ENCODE measurements at regions not wholly inside any gene's neighbourhood (a gene's known extent, or its start where the extent isn't known, plus 50 kb on each side); places are given as distances from the start of the nearest gene placed in this dataset.

GRCh38 chr5:2251298-2251697 lies 368.6 kb upstream of the IRX4 start:
- dilution Hi-C loops (cut with MboI; ENCODE audit: extremely low pct_ligation_motif_present, low sequenced_read_pairs) (no loop called here), intact Hi-C loops (cut with micrococcal nuclease) (no loop called here)
- no TSS peak for BruUV-seq (replicated peaks)
- Histone ChIP-seq H3K79me2 (ENCODE audit: control insufficient read depth, insufficient read depth, low read length) (no peaks in the 10 kb centered on the region), H3K9me1 (replicated peaks; ENCODE audit: control insufficient read depth, extremely low read depth, insufficient read depth, low read length) (no peaks in the 10 kb centered on the region), H3K4me3 (replicated peaks in 1 of 3; ENCODE audit: insufficient read depth in 1 of 3, low read depth in 1 of 3, low read length in 3 of 3) (no peak overlapping the region), H3K27me3 (ENCODE audit: control insufficient read depth in 2 of 2, insufficient read depth in 2 of 2, low read length in 2 of 2) (no peaks in the 10 kb centered on the region), H3K27ac (ENCODE audit: insufficient read depth, low read depth, low read length) (no peak overlapping the region), H3K9ac (replicated peaks; ENCODE audit: extremely low read depth, insufficient read depth, low read length) (no peak overlapping the region), H3K4me2 (ENCODE audit: insufficient read depth, low read length) (no peak overlapping the region), H2AFZ (ENCODE audit: low read depth, low read length) (no peak overlapping the region), H3K9me3 (replicated peaks; ENCODE audit: control insufficient read depth, insufficient read depth, low read length) (peaks cover 5% of the 10 kb centered on the region), H3K4me1 (ENCODE audit: control insufficient read depth, extremely low read depth, insufficient read depth, low read length) (no peaks in the 10 kb centered on the region), H4K20me1 (replicated peaks; ENCODE audit: control insufficient read depth, extremely low read depth, insufficient read depth, low read length) (no peaks in the 10 kb centered on the region), H3K36me3 (ENCODE audit: control insufficient read depth in 2 of 2, extremely low read depth in 1 of 2, insufficient read depth in 2 of 2, low read length in 2 of 2) (no peaks in the 10 kb centered on the region)
- TF ChIP-seq EZH2 (IDR thresholded peaks at IDR 0.05; ENCODE audit: borderline replicate concordance, low read depth, low read length, severe bottlenecking) (no peak), MYC (IDR thresholded peaks at IDR 0.05; ENCODE audit: low read depth, low read length) (no peak), FOS (IDR thresholded peaks at IDR 0.05; ENCODE audit: borderline replicate concordance, insufficient read depth, low read length) (no peak), JUN (IDR thresholded peaks at IDR 0.05; ENCODE audit: borderline replicate concordance, insufficient read depth, insufficient read length, low read depth) (no peak), CTCF (IDR thresholded peaks at IDR 0.05; ENCODE audit: extremely low read depth in 1 of 2, insufficient read depth in 1 of 2, low read depth in 1 of 2, low read length in 2 of 2) (no peak), POLR2A (IDR thresholded peaks at IDR 0.05; ENCODE audit: low read depth, low read length) (no peak), GATA2 (IDR thresholded peaks at IDR 0.05; ENCODE audit: insufficient read depth, insufficient read length, low read depth, low read length) (no peak), POLR2AphosphoS5 (IDR thresholded peaks at IDR 0.05; ENCODE audit: insufficient read depth, low read depth, low read length) (no peak)
- TF ChIP-seq, protein P1, sequence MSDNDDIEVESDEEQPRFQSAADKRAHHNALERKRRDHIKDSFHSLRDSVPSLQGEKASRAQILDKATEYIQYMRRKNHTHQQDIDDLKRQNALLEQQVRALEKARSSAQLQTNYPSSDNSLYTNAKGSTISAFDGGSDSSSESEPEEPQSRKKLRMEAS (IDR thresholded peaks at IDR 0.05; ENCODE audit: insufficient read depth, insufficient read length) = no peak
- DNase-seq (ENCODE audit: low read depth, low spot score) (no peak), FAIRE-seq (no peak)
- ChIA-PET CTCF (no interaction called here), POLR2A (no interaction called here)

All from endothelial cell of umbilical vein (primary cell).